Lower leg skin (tissue), 3 donors: ENCODE measurements at regions not wholly inside any gene's neighbourhood (a gene's known extent, or its start where the extent isn't known, plus 50 kb on each side); places are given as distances from the start of the nearest gene placed in this dataset.

Source experiments
- POLR2A ChIP-seq, 2 donors: fragments of 450-650 bp; IDR thresholded peaks; one replicate each; pipeline ENCODE4 v1.6.1; 2016 to 2017; ENCODE audit warnings: antibody characterized with exemption in 2 of 2, mild to moderate bottlenecking in 1 of 2, moderate library complexity in 1 of 2
- TF ChIP-seq, protein P1 (sequence below), 3 donors: fragments of 450-650 bp; IDR thresholded peaks; one replicate each; pipeline ENCODE4 v1.5.1; 2016; ENCODE audit warnings: antibody characterized with exemption in 3 of 3, mild to moderate bottlenecking in 3 of 3, moderate library complexity in 2 of 3

DNA sequence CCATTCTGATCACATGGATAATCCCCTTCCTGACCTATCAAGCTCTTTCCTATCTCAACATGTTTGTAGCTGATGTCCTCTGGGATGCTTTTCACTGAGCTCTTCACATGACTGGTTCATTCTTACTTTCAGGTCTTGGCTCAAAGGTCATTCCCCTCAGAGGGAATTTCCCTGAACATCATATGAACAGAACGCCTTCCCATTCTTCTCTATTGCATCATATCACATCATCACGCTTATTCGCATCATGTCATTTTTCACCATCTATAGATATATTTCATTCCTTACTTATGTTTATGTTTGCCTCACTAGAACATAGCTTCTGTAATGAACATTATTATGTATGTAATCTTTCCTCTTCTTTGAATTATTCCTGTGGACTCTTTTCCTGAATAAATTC, 178.9 kb upstream of the APCDD1 start:
- TF ChIP-seq, protein P1, sequence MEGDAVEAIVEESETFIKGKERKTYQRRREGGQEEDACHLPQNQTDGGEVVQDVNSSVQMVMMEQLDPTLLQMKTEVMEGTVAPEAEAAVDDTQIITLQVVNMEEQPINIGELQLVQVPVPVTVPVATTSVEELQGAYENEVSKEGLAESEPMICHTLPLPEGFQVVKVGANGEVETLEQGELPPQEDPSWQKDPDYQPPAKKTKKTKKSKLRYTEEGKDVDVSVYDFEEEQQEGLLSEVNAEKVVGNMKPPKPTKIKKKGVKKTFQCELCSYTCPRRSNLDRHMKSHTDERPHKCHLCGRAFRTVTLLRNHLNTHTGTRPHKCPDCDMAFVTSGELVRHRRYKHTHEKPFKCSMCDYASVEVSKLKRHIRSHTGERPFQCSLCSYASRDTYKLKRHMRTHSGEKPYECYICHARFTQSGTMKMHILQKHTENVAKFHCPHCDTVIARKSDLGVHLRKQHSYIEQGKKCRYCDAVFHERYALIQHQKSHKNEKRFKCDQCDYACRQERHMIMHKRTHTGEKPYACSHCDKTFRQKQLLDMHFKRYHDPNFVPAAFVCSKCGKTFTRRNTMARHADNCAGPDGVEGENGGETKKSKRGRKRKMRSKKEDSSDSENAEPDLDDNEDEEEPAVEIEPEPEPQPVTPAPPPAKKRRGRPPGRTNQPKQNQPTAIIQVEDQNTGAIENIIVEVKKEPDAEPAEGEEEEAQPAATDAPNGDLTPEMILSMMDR (IDR thresholded peaks at IDR 0.05): no peak
- TF ChIP-seq POLR2A (IDR thresholded peaks at IDR 0.05): no peak
